Heart right ventricle (tissue), 16 donors: ENCODE measurements at regions not wholly inside any gene's neighbourhood (a gene's known extent, or its start where the extent isn't known, plus 50 kb on each side); places are given as distances from the start of the nearest gene placed in this dataset.

ENCODE experiments used
- ATAC-seq, 8 donors: fragments of 200-7000 bp; cut with Tn5 transposase; one replicate each; pipeline ENCODE4 v1.9.1; 2020; ENCODE audit warnings: mild to moderate bottlenecking in 8 of 8, moderate library complexity in 8 of 8, moderate number of reproducible peaks in 1 of 8
- DNase-seq, 2 donors: peaks; one replicate each; pipeline ENCODE4 v3.0.0-alpha.2; 2020
- H3K27ac ChIP-seq, 10 donors: fragments of 200-600 bp; sonication (generic) in 2 of 10; one replicate each; pipeline versions ENCODE4 v1.5.0 to v1.8.0; 2020 to 2022; ENCODE audit warnings: mild to moderate bottlenecking in 3 of 10
- H3K27me3 ChIP-seq, 7 donors: fragments of 200-600 bp; one replicate each; pipeline ENCODE4 v1.8.0; 2021 to 2022; ENCODE audit warnings: mild to moderate bottlenecking in 2 of 7
- H3K36me3 ChIP-seq, 9 donors: fragments of 200-600 bp; sonication (generic) in 1 of 9; one replicate each; pipeline versions ENCODE4 v1.5.0 to v1.8.0; 2020 to 2022; ENCODE audit warnings: mild to moderate bottlenecking in 2 of 9
- H3K4me1 ChIP-seq, 9 donors: fragments of 200-600 bp; sonication (generic) in 1 of 9; one replicate each; pipeline versions ENCODE4 v1.5.0 to v1.8.0; 2020 to 2022; ENCODE audit warnings: mild to moderate bottlenecking in 4 of 9
- H3K4me3 ChIP-seq, 10 donors: fragments of 200-600 bp; sonication (generic) in 2 of 10; one replicate each; pipeline versions ENCODE4 v1.5.0 to v1.8.0; 2020 to 2022; ENCODE audit warnings: mild to moderate bottlenecking in 7 of 10, moderate library complexity in 2 of 10
- H3K9me3 ChIP-seq, 11 donors: fragments of 200-600 bp in 10 of 11; sonication (generic) in 2 of 11; one replicate each; pipeline versions ENCODE4 v1.5.0 to v1.8.0; 2013 to 2022; ENCODE audit warnings: mild to moderate bottlenecking in 2 of 11, control low read depth in 1 of 11, moderate library complexity in 1 of 11
- WGBS, 2 donors: extraction: QIAGEN DNeasy Blood & Tissue Kit; methylation state at CpG; one replicate each; pipeline ENCODE4 v1.1.7; 2013; ENCODE audit warnings: inconsistent platforms in 1 of 2; 5-methylcytosine and 5-hydroxymethylcytosine counted together
- intact Hi-C, 10 donors: fragments of 100-400 bp; cut with DNase I; formaldehyde crosslinking; loops; one replicate each; pipeline versions ENCODE4 v1.11.1 to v1.14.2; 2022
- TF ChIP-seq, protein P1 (sequence below), 9 donors: fragments of 200-600 bp; sonication (generic) in 2 of 9; IDR thresholded peaks; one replicate each; pipeline versions ENCODE4 v1.5.0 to v1.8.0; 2021 to 2022; ENCODE audit warnings: antibody characterized with exemption in 9 of 9, mild to moderate bottlenecking in 5 of 9, moderate library complexity in 1 of 9
- donor health status: Arrhythmogenic right ventricular cardiomyopathy.
- donor health status: ischemic (EF 13 %, LVEDD 7.1; RV severe dilation, severe dysfunction).
- donor health status: healthy with polysubstance abuse.
- donor health status: DM: no; HTN: yes; CAD: no.
- donor health status: DM: no; HTN: no; CAD: no.
- donor health status: ischemic (EF 25% LVEDD 6.9; RV normal size, moderate dysfunction).
- donor health status: ischemic (EF 25% LVEDD 5.7; RV mildly dilated, moderate dysfunction).
- donor health status: healthy.
- donor health status: DM: yes; HTN: yes; CAD: no.
- donor health status: Ischemic cardiomyopathy.
- donor health status: ischemic (EF 35%, LVEDD 5.7; RV mildly dilated, moderate dysfunction).
- donor health status: nonischemic (EF 11% LVEDD 7.7; RV severe dilation, severe dysfunction).
- donor health status: DM: yes; HTN: yes; CAD: no.
- donor health status: PGD.
- donor health status: ischemic (EF 29% LVEDD 5.4; RV normal size, mild dysfunction).
- donor health status: nonischemic (EF 23%, LVEDD 6.1; RV moderate dilation, normal function).

- intact Hi-C loops, result no loop called here
- H3K4me1 ChIP-seq, result no peaks in the 10 kb centered on the region
- DNase-seq (no peak), ATAC-seq (no peak)
- TF ChIP-seq, protein P1, sequence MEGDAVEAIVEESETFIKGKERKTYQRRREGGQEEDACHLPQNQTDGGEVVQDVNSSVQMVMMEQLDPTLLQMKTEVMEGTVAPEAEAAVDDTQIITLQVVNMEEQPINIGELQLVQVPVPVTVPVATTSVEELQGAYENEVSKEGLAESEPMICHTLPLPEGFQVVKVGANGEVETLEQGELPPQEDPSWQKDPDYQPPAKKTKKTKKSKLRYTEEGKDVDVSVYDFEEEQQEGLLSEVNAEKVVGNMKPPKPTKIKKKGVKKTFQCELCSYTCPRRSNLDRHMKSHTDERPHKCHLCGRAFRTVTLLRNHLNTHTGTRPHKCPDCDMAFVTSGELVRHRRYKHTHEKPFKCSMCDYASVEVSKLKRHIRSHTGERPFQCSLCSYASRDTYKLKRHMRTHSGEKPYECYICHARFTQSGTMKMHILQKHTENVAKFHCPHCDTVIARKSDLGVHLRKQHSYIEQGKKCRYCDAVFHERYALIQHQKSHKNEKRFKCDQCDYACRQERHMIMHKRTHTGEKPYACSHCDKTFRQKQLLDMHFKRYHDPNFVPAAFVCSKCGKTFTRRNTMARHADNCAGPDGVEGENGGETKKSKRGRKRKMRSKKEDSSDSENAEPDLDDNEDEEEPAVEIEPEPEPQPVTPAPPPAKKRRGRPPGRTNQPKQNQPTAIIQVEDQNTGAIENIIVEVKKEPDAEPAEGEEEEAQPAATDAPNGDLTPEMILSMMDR (IDR thresholded peaks at IDR 0.05), result no peak
- no peaks in the 10 kb centered on the region for H3K36me3 ChIP-seq
- no peak overlapping the region for H3K4me3 ChIP-seq
- no peaks in the 10 kb centered on the region for H3K9me3 ChIP-seq
- no peak overlapping the region for H3K27ac ChIP-seq
- WGBS, 2 donors, result 35 to 36% methylated on average over 9 of the region's 9 CpGs
- H3K27me3 ChIP-seq, result peaks cover 0 to 28% (median 17%) of the 10 kb centered on the region in 7 donors
Observed at GRCh38 chr17:56045872-56046271, 107.4 kb upstream of the ANKFN1 start.

GRCh38 chr17:56047331-56047730 lies 105.9 kb upstream of the ANKFN1 start:
- no peak for ATAC-seq
- Histone ChIP-seq H3K4me1 (no peaks in the 10 kb centered on the region), H3K4me3 (no peak overlapping the region), H3K27me3 (peaks cover 0 to 28% (median 17%) of the 10 kb centered on the region in 7 donors), H3K27ac (no peak overlapping the region), H3K36me3 (no peaks in the 10 kb centered on the region), H3K9me3 (peaks cover 0 to 4% (median 0%) of the 10 kb centered on the region in 11 donors)
- DNase-seq, result no peak
- TF ChIP-seq, protein P1 (IDR thresholded peaks at IDR 0.05), result no peak
- WGBS, 2 donors, result 30 to 37% methylated on average over 5 of the region's 5 CpGs
- intact Hi-C loops, result no loop called here

DNA sequence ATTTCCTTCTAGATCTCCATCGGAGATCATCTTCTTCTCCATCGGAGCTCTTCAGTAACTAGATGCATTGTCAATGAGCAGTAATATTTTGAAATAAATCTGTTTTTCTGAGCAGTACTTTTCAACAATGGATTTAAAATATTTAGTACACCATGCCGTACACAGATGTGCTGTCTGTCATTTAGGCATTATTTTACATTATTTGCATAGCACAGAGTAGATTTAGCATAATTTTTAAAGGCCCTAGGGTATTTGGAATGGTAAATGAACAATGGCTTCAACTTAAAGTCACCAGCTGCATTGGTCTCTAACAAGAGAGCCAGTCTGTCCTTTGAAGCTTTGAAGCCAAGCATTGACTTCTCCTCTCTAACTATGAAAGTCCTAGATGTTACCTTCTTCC lies 95.4 kb upstream of the ANKFN1 start:
- intact Hi-C loops, result no loop called here
- Histone ChIP-seq H3K27ac (no peak overlapping the region), H3K4me3 (no peak overlapping the region), H3K27me3 (no peaks in the 10 kb centered on the region), H3K4me1 (no peaks in the 10 kb centered on the region), H3K36me3 (no peaks in the 10 kb centered on the region), H3K9me3 (peaks cover 0 to 38% (median 0%) of the 10 kb centered on the region in 11 donors)
- ATAC-seq, result no peak
- no peak for DNase-seq
- TF ChIP-seq, protein P1 (IDR thresholded peaks at IDR 0.05), result no peak
- 86 to 89% methylated on average over 3 of the region's 3 CpGs for WGBS, 2 donors

GRCh38 chr17:56064506-56064905 lies 88.8 kb upstream of the ANKFN1 start:
- H3K4me3 ChIP-seq, result no peak overlapping the region
- no peaks in the 10 kb centered on the region for H3K36me3 ChIP-seq
- ATAC-seq (no peak), DNase-seq (no peak)
- no peaks in the 10 kb centered on the region for H3K4me1 ChIP-seq
- TF ChIP-seq, protein P1 (IDR thresholded peaks at IDR 0.05), result no peak
- H3K9me3 ChIP-seq, result peaks cover 0 to 38% (median 0%) of the 10 kb centered on the region in 11 donors
- no peaks in the 10 kb centered on the region for H3K27me3 ChIP-seq
- no peak overlapping the region for H3K27ac ChIP-seq
- 55 to 79% methylated on average over 7 of the region's 7 CpGs for WGBS, 2 donors
- intact Hi-C loops, result no loop called here
